Peyer's patch (tissue), 4 donors: ENCODE measurements at regions not wholly inside any gene's neighbourhood (a gene's known extent, or its start where the extent isn't known, plus 50 kb on each side); places are given as distances from the start of the nearest gene placed in this dataset.

Experiments
- DNase-seq, 3 donors: peaks; one replicate each; pipeline ENCODE4 v3.0.0-alpha.2; 2017 to 2019
- H3K27ac ChIP-seq, 4 donors: fragments of 200-600 bp; sonication (generic); one replicate each; pipeline ENCODE4 v1.5.1; 2016 to 2019
- H3K27me3 ChIP-seq, 2 donors: fragments of 200-600 bp; sonication (generic); one replicate each; pipeline ENCODE4 v1.5.1; 2019
- H3K36me3 ChIP-seq, 3 donors: fragments of 200-600 bp; sonication (generic); one replicate each; pipeline ENCODE4 v1.5.1; 2016 to 2019
- H3K4me1 ChIP-seq, 4 donors: fragments of 200-600 bp; sonication (generic); one replicate each; pipeline ENCODE4 v1.5.1; 2016 to 2019
- H3K4me3 ChIP-seq, 4 donors: fragments of 200-600 bp; sonication (generic); 1 replicate in 3 of 4; 2 replicates in 1 of 4; pipeline ENCODE4 v1.5.1; 2016 to 2019; ENCODE audit warnings: mild to moderate bottlenecking in 1 of 4
- H3K9me3 ChIP-seq, 4 donors: fragments of 200-600 bp; sonication (generic); one replicate each; pipeline ENCODE4 v1.5.1; 2016 to 2019; ENCODE audit warnings: mild to moderate bottlenecking in 1 of 4
- POLR2A ChIP-seq, 2 donors: fragments of 450-650 bp; IDR thresholded peaks; one replicate each; pipeline ENCODE4 v1.5.1; 2017; ENCODE audit warnings: antibody characterized with exemption in 2 of 2, mild to moderate bottlenecking in 2 of 2, moderate library complexity in 2 of 2
- TF ChIP-seq, protein P1 (sequence below), 6 experiments: fragments of 450-650 bp in 4 of 6; fragments of 200-600 bp in 2 of 6; sonication (generic) in 1 of 6; IDR thresholded peaks; one replicate each; pipeline ENCODE4 v1.5.1; 2017 to 2019; ENCODE audit warnings: antibody characterized with exemption in 6 of 6, mild to moderate bottlenecking in 3 of 6, moderate library complexity in 1 of 6

DNA sequence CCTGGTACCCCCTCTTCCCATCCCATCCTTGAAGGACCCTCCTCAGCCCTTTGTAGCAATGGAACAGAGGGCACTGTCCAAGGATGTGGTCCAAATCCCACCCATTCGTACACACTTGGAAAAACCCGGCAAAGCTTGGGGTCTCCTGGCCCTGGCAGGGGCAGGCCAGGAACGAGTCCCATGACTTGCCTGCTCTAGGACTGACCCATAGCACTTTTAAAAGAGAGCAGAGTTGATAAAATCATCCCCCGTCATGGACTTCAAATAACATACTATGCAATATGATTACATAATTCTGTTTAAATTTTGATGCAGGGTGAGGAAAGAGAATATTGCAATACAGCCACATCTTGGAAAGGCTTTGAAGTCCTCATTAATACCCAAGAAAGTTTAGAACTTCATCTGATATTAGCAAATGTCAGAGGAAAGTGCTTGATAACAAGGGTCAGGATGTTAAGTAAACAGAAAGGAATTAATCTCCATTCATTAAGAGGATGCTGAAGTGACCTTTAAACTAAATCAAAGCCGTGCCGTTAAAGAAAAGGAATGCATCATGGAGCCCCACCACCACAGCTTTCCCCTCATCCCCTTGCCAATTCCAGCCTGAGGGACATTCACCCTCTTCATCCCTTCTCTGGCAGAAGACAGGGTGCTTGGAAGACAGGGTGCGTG, 60.7 kb upstream of the NXT1 start:
- no peaks in the 10 kb centered on the region for H3K4me1 ChIP-seq
- H3K27me3 ChIP-seq, result no peaks in the 10 kb centered on the region
- peak in 1 of 3 donors; percentile 10 for DNase-seq
- H3K9me3 ChIP-seq, result no peaks in the 10 kb centered on the region
- no peak overlapping the region for H3K4me3 ChIP-seq
- H3K27ac ChIP-seq, result no peak overlapping the region
- H3K36me3 ChIP-seq, result no peaks in the 10 kb centered on the region
- no peak for TF ChIP-seq POLR2A (IDR thresholded peaks at IDR 0.05)
- TF ChIP-seq, protein P1, sequence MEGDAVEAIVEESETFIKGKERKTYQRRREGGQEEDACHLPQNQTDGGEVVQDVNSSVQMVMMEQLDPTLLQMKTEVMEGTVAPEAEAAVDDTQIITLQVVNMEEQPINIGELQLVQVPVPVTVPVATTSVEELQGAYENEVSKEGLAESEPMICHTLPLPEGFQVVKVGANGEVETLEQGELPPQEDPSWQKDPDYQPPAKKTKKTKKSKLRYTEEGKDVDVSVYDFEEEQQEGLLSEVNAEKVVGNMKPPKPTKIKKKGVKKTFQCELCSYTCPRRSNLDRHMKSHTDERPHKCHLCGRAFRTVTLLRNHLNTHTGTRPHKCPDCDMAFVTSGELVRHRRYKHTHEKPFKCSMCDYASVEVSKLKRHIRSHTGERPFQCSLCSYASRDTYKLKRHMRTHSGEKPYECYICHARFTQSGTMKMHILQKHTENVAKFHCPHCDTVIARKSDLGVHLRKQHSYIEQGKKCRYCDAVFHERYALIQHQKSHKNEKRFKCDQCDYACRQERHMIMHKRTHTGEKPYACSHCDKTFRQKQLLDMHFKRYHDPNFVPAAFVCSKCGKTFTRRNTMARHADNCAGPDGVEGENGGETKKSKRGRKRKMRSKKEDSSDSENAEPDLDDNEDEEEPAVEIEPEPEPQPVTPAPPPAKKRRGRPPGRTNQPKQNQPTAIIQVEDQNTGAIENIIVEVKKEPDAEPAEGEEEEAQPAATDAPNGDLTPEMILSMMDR (IDR thresholded peaks at IDR 0.05), result no peak

DNA sequence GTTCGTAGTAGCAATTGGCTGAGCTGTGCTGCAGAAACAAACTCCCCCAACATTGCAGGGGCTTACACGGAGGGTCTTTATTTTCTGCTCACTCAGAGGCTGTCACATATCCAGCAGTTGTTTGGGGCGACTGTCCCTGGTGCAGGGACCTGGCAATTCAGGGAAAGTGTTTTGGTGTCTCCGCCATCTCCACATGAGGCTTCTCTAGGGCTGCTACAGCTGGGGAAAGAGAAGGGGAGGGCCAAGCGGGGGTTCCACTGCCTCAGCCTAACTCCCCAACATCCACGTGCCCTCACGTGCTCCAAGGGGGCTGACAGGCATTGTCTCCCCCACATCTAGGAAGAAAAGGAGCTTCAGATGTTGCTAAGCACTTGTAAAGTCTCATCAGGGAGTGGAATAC, 61.3 kb upstream of the NXT1 start:
- TF ChIP-seq, protein P1 (IDR thresholded peaks at IDR 0.05), result no peak
- no peak for TF ChIP-seq POLR2A (IDR thresholded peaks at IDR 0.05)
- H3K4me3 ChIP-seq, result no peak overlapping the region
- no peak overlapping the region for H3K27ac ChIP-seq
- H3K27me3 ChIP-seq, result no peaks in the 10 kb centered on the region
- no peaks in the 10 kb centered on the region for H3K9me3 ChIP-seq
- no peaks in the 10 kb centered on the region for H3K4me1 ChIP-seq
- no peak for DNase-seq
- H3K36me3 ChIP-seq, result no peaks in the 10 kb centered on the region

DNA sequence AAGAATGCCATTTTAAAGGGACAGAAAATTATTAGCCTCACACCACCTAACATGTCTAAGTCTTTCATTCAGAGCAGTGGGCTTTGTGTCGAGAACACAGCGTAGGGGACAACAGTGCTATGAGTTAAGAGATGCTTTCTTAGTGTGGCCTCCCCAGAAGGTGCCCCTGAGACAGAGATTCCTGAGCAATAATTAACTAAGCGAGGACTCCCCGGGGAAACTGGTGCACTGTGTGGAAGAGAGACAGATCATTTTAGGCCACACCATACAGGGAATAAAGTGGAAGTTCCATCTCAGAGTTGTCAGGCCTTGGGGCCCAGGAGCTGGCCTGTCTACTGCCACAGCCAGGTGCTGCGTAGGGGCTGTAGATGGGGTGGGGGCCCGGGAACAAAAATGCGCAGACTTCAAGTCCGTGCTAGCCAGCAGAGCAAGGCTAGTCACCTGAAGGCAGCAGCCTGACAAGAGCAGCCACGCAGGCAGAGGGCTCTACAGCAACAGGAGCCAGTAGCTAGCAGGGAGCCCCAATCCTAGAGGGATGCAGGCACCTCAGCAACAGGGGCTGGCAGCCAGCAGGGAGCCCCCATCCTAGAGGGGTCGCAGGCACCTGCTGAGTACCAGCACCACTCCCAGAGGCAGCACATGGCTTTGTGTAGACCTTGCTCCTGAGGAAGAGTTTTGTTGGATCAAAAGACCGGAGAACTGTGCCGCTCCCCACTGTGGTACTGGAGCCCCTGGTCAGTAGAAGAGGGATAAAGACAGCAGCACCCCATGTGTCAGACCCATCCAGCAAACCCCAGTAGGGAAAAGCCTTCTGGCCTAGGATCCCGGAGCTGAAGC, 63.0 kb upstream of the NXT1 start:
- H3K36me3 ChIP-seq, result no peaks in the 10 kb centered on the region
- no peaks in the 10 kb centered on the region for H3K9me3 ChIP-seq
- no peak overlapping the region for H3K27ac ChIP-seq
- TF ChIP-seq POLR2A (IDR thresholded peaks at IDR 0.05), result no peak
- TF ChIP-seq, protein P1 (IDR thresholded peaks at IDR 0.05), result no peak
- H3K4me1 ChIP-seq, result no peaks in the 10 kb centered on the region
- peak in 1 of 3 donors; percentile 30 for DNase-seq
- no peaks in the 10 kb centered on the region for H3K27me3 ChIP-seq
- H3K4me3 ChIP-seq, result no peak overlapping the region

DNA sequence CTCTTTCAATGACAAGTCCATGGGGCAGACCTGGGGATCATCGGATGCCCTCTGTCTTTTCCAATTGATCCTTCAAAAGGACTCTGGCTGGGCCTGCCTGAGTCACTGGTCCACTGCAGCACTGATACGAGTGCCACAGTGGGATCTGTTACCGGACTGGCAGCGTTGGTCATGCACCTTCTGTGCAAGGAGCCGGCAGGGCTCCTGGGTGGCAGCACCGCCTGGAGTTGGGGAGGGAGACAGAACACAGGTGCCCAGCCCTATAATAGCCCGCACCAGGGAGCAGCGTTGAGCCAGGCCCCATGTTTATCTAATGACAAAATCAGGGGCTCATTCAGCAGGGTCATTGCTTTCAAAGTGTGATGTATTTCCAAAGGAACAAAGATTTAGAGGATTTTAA, 64.2 kb upstream of the NXT1 start:
- H3K4me1 ChIP-seq, result no peaks in the 10 kb centered on the region
- peak in 1 of 3 donors; percentile 32 for DNase-seq

DNA sequence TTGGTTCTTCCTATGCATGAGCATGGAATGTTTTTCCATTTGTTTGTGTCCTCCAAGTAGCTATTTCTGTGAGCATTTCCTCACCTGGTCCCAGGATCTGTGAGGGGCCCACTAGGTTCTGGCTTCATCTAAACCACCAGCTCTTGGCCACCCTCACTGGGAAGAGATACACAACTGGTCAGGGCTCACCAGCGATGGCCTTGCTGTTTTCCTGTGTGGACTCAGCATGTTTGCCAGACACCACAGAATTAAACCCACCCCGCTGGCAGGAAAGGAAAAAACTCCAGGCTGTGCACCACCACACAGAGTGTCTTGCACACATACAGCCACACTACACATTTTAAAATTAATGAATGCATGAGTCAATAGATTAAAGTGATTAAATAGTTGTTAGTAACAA, 65.1 kb upstream of the NXT1 start:
- no peaks in the 10 kb centered on the region for H3K4me1 ChIP-seq
- H3K4me3 ChIP-seq, result no peak overlapping the region
- no peak for DNase-seq

More for the DNA sequence above, 64.2 kb upstream of the NXT1 start:
- H3K36me3 ChIP-seq, result no peaks in the 10 kb centered on the region
- H3K27ac ChIP-seq, result no peak overlapping the region
- H3K4me3 ChIP-seq, result no peak overlapping the region
- H3K27me3 ChIP-seq, result no peaks in the 10 kb centered on the region
- TF ChIP-seq, protein P1 (IDR thresholded peaks at IDR 0.05), result no peak
- TF ChIP-seq POLR2A (IDR thresholded peaks at IDR 0.05), result no peak
- no peaks in the 10 kb centered on the region for H3K9me3 ChIP-seq

More for the DNA sequence above, 65.1 kb upstream of the NXT1 start:
- Histone ChIP-seq H3K36me3 (no peaks in the 10 kb centered on the region), H3K27ac (no peak overlapping the region), H3K27me3 (no peaks in the 10 kb centered on the region), H3K9me3 (no peaks in the 10 kb centered on the region)
- no peak for TF ChIP-seq POLR2A (IDR thresholded peaks at IDR 0.05)
- TF ChIP-seq, protein P1 (IDR thresholded peaks at IDR 0.05), result no peak
